ENCODE measurements at regions not wholly inside any gene's neighbourhood (a gene's known extent, or its start where the extent isn't known, plus 50 kb on each side); places are given as distances from the start of the nearest gene placed in this dataset.
"Not testable (repeated sequence)": the region's sequence is repeated elsewhere in the genome, so short reads cannot be mapped to it uniquely, and the experiment has no call there.

GRCh38 chr4:53713296-53713695 is 122.0 kb upstream of the LNX1 start:
- no peak for DNase-seq

- DNase-seq: no peak
Measured at GRCh38 chr4:53712408-53713020, 121.2 kb upstream of the LNX1 start.

GRCh38 chr4:53711926-53712325 is 120.6 kb upstream of the LNX1 start:
- no peak for DNase-seq

- no peak for DNase-seq
Measured at GRCh38 chr4:53709693-53710092, 118.4 kb upstream of the LNX1 start.

- no peak for DNase-seq
Measured at GRCh38 chr4:53707491-53707890, 116.2 kb upstream of the LNX1 start.

GRCh38 chr4:53706422-53707032 is 115.2 kb upstream of the LNX1 start:
- DNase-seq: peak; percentile 36

GRCh38 chr4:53705972-53706371 is 114.7 kb upstream of the LNX1 start:
- DNase-seq: no peak

GRCh38 chr4:53705151-53705764 is 114.0 kb upstream of the LNX1 start:
- no peak for DNase-seq

- DNase-seq: no peak
Measured at GRCh38 chr4:53704329-53704728, 113.0 kb upstream of the LNX1 start.

GRCh38 chr4:53703267-53703655 is 112.0 kb upstream of the LNX1 start:
- DNase-seq: no peak

GRCh38 chr4:53702334-53703266 is 111.3 kb upstream of the LNX1 start:
- DNase-seq: peak; percentile 74

- not testable (repeated sequence) for DNase-seq
Measured at GRCh38 chr4:53701260-53701659, 110.0 kb upstream of the LNX1 start.

GRCh38 chr4:53699310-53699709 is 108.0 kb upstream of the LNX1 start:
- DNase-seq: not testable (repeated sequence)

- DNase-seq: no peak
Measured at GRCh38 chr4:53697016-53697685, 105.9 kb upstream of the LNX1 start.

- no peak for DNase-seq
Measured at GRCh38 chr4:53695540-53696463, 104.5 kb upstream of the LNX1 start.

GRCh38 chr4:53694666-53695065 is 103.4 kb upstream of the LNX1 start:
- no peak for DNase-seq

GRCh38 chr4:53693909-53694308 is 102.6 kb upstream of the LNX1 start:
- DNase-seq: no peak

- DNase-seq: no peak
Measured at GRCh38 chr4:53693408-53693807, 102.1 kb upstream of the LNX1 start.

- DNase-seq: peak; percentile 73
Measured at GRCh38 chr4:53688186-53688790, 97.0 kb upstream of the LNX1 start.

GRCh38 chr4:53686521-53686920 is 95.2 kb upstream of the LNX1 start:
- DNase-seq: no peak

Measured in kidney glomerular epithelial cell (primary cell).